ENCODE measurements at regions not wholly inside any gene's neighbourhood (a gene's known extent, or its start where the extent isn't known, plus 50 kb on each side); places are given as distances from the start of the nearest gene placed in this dataset.

GRCh38 chr18:64650068-64650467, 501.2 kb upstream of the LINC00305 start:
- no peaks in the 10 kb centered on the region for H3K27me3 Mint-ChIP-seq
- POLR2A ChIA-PET, result no interaction called here
- no peak overlapping the region for H3K4me3 Mint-ChIP-seq
- H3K4me1 Mint-ChIP-seq, result no peaks in the 10 kb centered on the region
- H3K27ac Mint-ChIP-seq, result no peak overlapping the region
- no peak for DNase-seq
- no peaks in the 10 kb centered on the region for H3K36me3 Mint-ChIP-seq (ENCODE audit: low read depth)
- CTCF ChIA-PET, result no interaction called here
- peaks cover 3% of the 10 kb centered on the region for H3K9me3 Mint-ChIP-seq

GRCh38 chr18:64645753-64646152, 496.9 kb upstream of the LINC00305 start:
- ChIA-PET POLR2A (no interaction called here), CTCF (no interaction called here)
- Mint-ChIP-seq H3K4me3 (no peak overlapping the region), H3K36me3 (ENCODE audit: low read depth) (no peaks in the 10 kb centered on the region), H3K27me3 (no peaks in the 10 kb centered on the region), H3K9me3 (peaks cover 7% of the 10 kb centered on the region), H3K4me1 (no peaks in the 10 kb centered on the region), H3K27ac (no peak overlapping the region)
- DNase-seq, result no peak

DNA sequence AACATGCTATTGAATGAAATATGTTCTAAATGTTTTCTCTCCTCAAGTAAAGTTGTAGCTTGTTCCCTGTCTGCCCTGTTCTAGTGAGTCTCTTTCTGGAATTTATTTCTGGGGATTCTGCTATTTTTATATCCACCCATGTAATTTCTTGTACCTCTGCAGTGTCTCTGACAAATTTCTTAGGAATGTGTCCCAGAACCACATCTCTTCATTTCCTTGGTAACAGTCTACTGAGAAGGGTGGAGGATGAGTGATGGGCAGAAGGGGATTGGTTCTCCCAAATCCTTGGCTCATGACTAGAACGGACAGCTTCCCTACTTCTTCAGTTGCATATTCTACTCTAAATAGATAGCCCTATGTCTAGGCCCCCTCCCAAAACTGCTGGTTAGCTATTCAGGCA, 490.6 kb upstream of the LINC00305 start:
- Mint-ChIP-seq H3K9me3 (peaks cover 7% of the 10 kb centered on the region), H3K4me3 (no peak overlapping the region), H3K36me3 (ENCODE audit: low read depth) (no peaks in the 10 kb centered on the region), H3K4me1 (no peaks in the 10 kb centered on the region), H3K27me3 (no peaks in the 10 kb centered on the region), H3K27ac (no peak overlapping the region)
- POLR2A ChIA-PET, result no interaction called here
- no peak for DNase-seq
- CTCF ChIA-PET, result no interaction called here

DNA sequence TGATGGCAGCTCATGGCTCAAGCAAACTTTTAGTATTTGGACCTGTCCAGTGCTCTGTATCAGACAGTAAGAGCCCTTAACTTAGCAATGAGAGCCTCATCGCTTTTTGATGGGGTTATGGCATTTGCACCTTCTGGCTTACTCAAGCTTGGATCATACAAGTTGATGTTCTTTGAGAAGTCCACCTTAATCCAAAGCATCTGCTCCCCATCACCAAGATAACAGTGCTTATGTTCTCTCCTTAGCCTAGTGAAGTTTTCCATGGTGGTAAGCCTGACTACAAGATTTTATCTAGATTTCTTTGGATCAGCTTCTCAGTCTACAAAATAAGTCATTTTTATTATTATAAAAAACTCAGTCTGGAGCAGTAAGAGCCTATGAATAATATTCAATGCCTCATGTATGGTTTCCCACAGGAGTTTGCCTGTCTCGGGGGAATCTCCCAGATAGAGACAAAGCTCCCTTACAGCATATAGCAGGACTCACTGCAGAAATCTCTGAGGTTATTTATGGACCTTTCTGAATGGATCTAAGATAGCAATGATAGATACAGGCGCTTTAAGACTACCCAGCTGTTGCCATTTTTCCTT, 472.2 kb upstream of the LINC00305 start:
- Mint-ChIP-seq H3K27ac (no peak overlapping the region), H3K4me1 (no peaks in the 10 kb centered on the region), H3K27me3 (no peaks in the 10 kb centered on the region), H3K9me3 (peaks cover 7% of the 10 kb centered on the region), H3K4me3 (no peak overlapping the region), H3K36me3 (ENCODE audit: low read depth) (no peaks in the 10 kb centered on the region)
- DNase-seq, result no peak
- ChIA-PET POLR2A (no interaction called here), CTCF (no interaction called here)

GRCh38 chr18:64618390-64618789, 469.5 kb upstream of the LINC00305 start:
- Mint-ChIP-seq H3K9me3 (peaks cover 7% of the 10 kb centered on the region), H3K36me3 (ENCODE audit: low read depth) (no peaks in the 10 kb centered on the region), H3K27me3 (no peaks in the 10 kb centered on the region), H3K27ac (no peak overlapping the region), H3K4me3 (no peak overlapping the region), H3K4me1 (no peaks in the 10 kb centered on the region)
- CTCF ChIA-PET, result no interaction called here
- POLR2A ChIA-PET, result no interaction called here
- no peak for DNase-seq

GRCh38 chr18:64615021-64615420, 466.1 kb upstream of the LINC00305 start:
- H3K27me3 Mint-ChIP-seq, result no peaks in the 10 kb centered on the region
- no peak for DNase-seq
- peaks cover 3% of the 10 kb centered on the region for H3K9me3 Mint-ChIP-seq
- no peaks in the 10 kb centered on the region for H3K4me1 Mint-ChIP-seq
- POLR2A ChIA-PET, result no interaction called here
- no peak overlapping the region for H3K4me3 Mint-ChIP-seq
- CTCF ChIA-PET, result no interaction called here
- no peaks in the 10 kb centered on the region for H3K36me3 Mint-ChIP-seq (ENCODE audit: low read depth)
- no peak overlapping the region for H3K27ac Mint-ChIP-seq

- no peak overlapping the region for H3K4me3 Mint-ChIP-seq
- no peak for DNase-seq
- peaks cover 1% of the 10 kb centered on the region for H3K9me3 Mint-ChIP-seq
- CTCF ChIA-PET, result no interaction called here
- H3K27me3 Mint-ChIP-seq, result no peaks in the 10 kb centered on the region
- H3K4me1 Mint-ChIP-seq, result no peaks in the 10 kb centered on the region
- no peak overlapping the region for H3K27ac Mint-ChIP-seq
- no peaks in the 10 kb centered on the region for H3K36me3 Mint-ChIP-seq (ENCODE audit: low read depth)
- POLR2A ChIA-PET, result no interaction called here
These were observed 465.6 kb upstream of the LINC00305 start for GRCh38 chr18:64614446-64614845.

DNA sequence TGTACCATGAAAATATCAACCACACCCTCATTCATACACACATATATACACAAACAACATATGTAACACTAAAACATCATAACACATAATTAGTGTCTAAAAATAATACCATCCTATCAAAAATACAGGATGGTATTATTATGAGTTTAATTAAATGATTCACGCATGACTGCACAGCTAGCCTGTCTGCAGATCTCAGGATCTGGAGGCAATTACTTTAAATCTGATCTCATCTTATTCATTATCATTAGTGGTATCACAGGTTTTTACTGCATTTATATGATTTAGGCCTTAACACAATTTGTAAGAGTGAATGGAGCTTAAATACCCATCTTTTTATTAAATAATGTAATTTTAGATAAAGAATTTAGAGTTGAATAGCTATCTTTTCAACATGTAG, 443.4 kb upstream of the LINC00305 start:
- Mint-ChIP-seq H3K36me3 (ENCODE audit: low read depth) (no peaks in the 10 kb centered on the region), H3K4me3 (no peak overlapping the region), H3K4me1 (no peaks in the 10 kb centered on the region), H3K9me3 (peaks cover 9% of the 10 kb centered on the region), H3K27ac (no peak overlapping the region), H3K27me3 (no peaks in the 10 kb centered on the region)
- POLR2A ChIA-PET, result no interaction called here
- no peak for DNase-seq
- CTCF ChIA-PET, result no interaction called here

- Mint-ChIP-seq H3K27me3 (no peaks in the 10 kb centered on the region), H3K9me3 (peaks cover 10% of the 10 kb centered on the region), H3K27ac (no peak overlapping the region), H3K36me3 (ENCODE audit: low read depth) (no peaks in the 10 kb centered on the region), H3K4me1 (no peaks in the 10 kb centered on the region), H3K4me3 (no peak overlapping the region)
- CTCF ChIA-PET, result no interaction called here
- POLR2A ChIA-PET, result no interaction called here
- no peak for DNase-seq
These were observed 440.1 kb upstream of the LINC00305 start for GRCh38 chr18:64589000-64589399.

- CTCF ChIA-PET, result no interaction called here
- no peaks in the 10 kb centered on the region for H3K27me3 Mint-ChIP-seq
- H3K4me1 Mint-ChIP-seq, result no peaks in the 10 kb centered on the region
- no peaks in the 10 kb centered on the region for H3K36me3 Mint-ChIP-seq (ENCODE audit: low read depth)
- no peak overlapping the region for H3K27ac Mint-ChIP-seq
- peaks cover 6% of the 10 kb centered on the region for H3K9me3 Mint-ChIP-seq
- POLR2A ChIA-PET, result no interaction called here
- DNase-seq, result no peak
- no peak overlapping the region for H3K4me3 Mint-ChIP-seq
These were observed 417.6 kb upstream of the LINC00305 start for GRCh38 chr18:64566456-64566855.

- DNase-seq, result no peak
- no peaks in the 10 kb centered on the region for H3K36me3 Mint-ChIP-seq (ENCODE audit: low read depth)
- H3K27ac Mint-ChIP-seq, result no peak overlapping the region
- ChIA-PET POLR2A (no interaction called here), CTCF (no interaction called here)
- H3K27me3 Mint-ChIP-seq, result no peaks in the 10 kb centered on the region
- peaks cover 9% of the 10 kb centered on the region for H3K9me3 Mint-ChIP-seq
- H3K4me3 Mint-ChIP-seq, result no peak overlapping the region
- H3K4me1 Mint-ChIP-seq, result no peaks in the 10 kb centered on the region
These were observed 413.8 kb upstream of the LINC00305 start for GRCh38 chr18:64562651-64563050.

GRCh38 chr18:64546451-64546850, 397.6 kb upstream of the LINC00305 start:
- Mint-ChIP-seq H3K9me3 (peaks cover 5% of the 10 kb centered on the region), H3K27me3 (no peaks in the 10 kb centered on the region), H3K36me3 (ENCODE audit: low read depth) (no peaks in the 10 kb centered on the region), H3K4me1 (no peaks in the 10 kb centered on the region), H3K27ac (no peak overlapping the region), H3K4me3 (no peak overlapping the region)
- DNase-seq, result no peak
- ChIA-PET CTCF (no interaction called here), POLR2A (no interaction called here)

DNA sequence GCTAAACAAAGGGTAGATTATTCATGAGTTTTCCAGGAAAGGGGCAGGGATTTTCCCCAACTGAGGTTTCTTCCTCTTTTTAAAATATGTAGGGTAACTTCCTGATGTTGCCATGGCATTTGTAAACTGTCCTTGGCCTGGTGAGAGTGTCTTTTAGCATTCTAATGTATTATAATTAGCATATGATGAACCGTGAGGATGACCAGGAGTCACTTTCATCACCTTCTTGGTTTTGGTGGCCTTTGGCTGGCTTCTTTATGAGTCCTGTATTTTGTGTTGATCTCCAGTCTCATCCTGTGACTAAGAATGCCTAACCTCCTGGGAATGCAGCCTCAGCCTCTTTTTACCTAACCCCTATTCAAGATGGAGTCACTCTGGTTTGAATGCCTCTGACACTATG, 391.0 kb upstream of the LINC00305 start:
- H3K27ac Mint-ChIP-seq, result no peak overlapping the region
- no peaks in the 10 kb centered on the region for H3K36me3 Mint-ChIP-seq (ENCODE audit: low read depth)
- ChIA-PET POLR2A (no interaction called here), CTCF (no interaction called here)
- H3K9me3 Mint-ChIP-seq, result peaks cover 9% of the 10 kb centered on the region
- no peaks in the 10 kb centered on the region for H3K4me1 Mint-ChIP-seq
- no peaks in the 10 kb centered on the region for H3K27me3 Mint-ChIP-seq
- no peak overlapping the region for H3K4me3 Mint-ChIP-seq
- DNase-seq, result no peak

GRCh38 chr18:64528646-64529045, 379.8 kb upstream of the LINC00305 start:
- H3K9me3 Mint-ChIP-seq, result peaks cover 5% of the 10 kb centered on the region
- no peak for DNase-seq
- no peaks in the 10 kb centered on the region for H3K4me1 Mint-ChIP-seq
- no peaks in the 10 kb centered on the region for H3K27me3 Mint-ChIP-seq
- CTCF ChIA-PET, result interaction anchor here (0.6 kb wide), 1 partner anchor 409 kb away, joined by 3 read pairs; no protein-coding TSS in a partner anchor
- no peak overlapping the region for H3K4me3 Mint-ChIP-seq
- H3K27ac Mint-ChIP-seq, result no peak overlapping the region
- H3K36me3 Mint-ChIP-seq (ENCODE audit: low read depth), result no peaks in the 10 kb centered on the region
- POLR2A ChIA-PET, result no interaction called here

Data from activated CD4-positive, alpha-beta T cell treated with anti-CD3 and anti-CD28 coated beads, Interleukin-2, amount 10 ng/mL, durations not matched to agents 7 days and 5 days (primary cell).